Natural killer cell (primary cell): ENCODE measurements at regions not wholly inside any gene's neighbourhood (a gene's known extent, or its start where the extent isn't known, plus 50 kb on each side); places are given as distances from the start of the nearest gene placed in this dataset.

Experiments used
- ATAC-seq, 3 donors: fragments of 150-1000 bp in 2 of 3; fragments of 200-7000 bp in 1 of 3; cut with Tn5 transposase; 1 replicate in 1 of 3; 2 replicates in 2 of 3; pipeline ENCODE4 v1.10.0; 2021; ENCODE audit warnings: mild to moderate bottlenecking in 2 of 3, moderate library complexity in 2 of 3
- DNase-seq, 2 donors: peaks; one replicate each; pipeline versions ENCODE4 v3.0.0 to v3.0.0-alpha.2; 2013 to 2021; ENCODE audit warnings: mixed read lengths in 1 of 2
- H3K27ac ChIP-seq: one replicate; pipeline ENCODE4 v1.5.1; 2013; ENCODE audit warnings: mild to moderate bottlenecking, low read length
- H3K27me3 ChIP-seq: one replicate; pipeline ENCODE4 v1.6.1; 2013; ENCODE audit warnings: low read length; ENCODE audit not compliant: control insufficient read depth, insufficient read depth
- H3K36me3 ChIP-seq: one replicate; pipeline ENCODE4 v1.6.1; 2013; ENCODE audit warnings: low read length; ENCODE audit not compliant: control insufficient read depth, insufficient read depth
- H3K4me1 ChIP-seq: one replicate; pipeline ENCODE4 v1.6.1; 2013; ENCODE audit warnings: low read length; ENCODE audit not compliant: control insufficient read depth, insufficient read depth
- H3K4me3 ChIP-seq: one replicate; pipeline ENCODE4 v1.5.1; 2013; ENCODE audit warnings: low read length
- H3K9me3 ChIP-seq: one replicate; pipeline ENCODE4 v1.6.1; 2013; ENCODE audit warnings: low read length; ENCODE audit not compliant: control insufficient read depth, insufficient read depth
- H3K27ac Mint-ChIP-seq, 2 donors: one replicate each; pipeline ENCODE4 v1.8.0; 2022; ENCODE audit warnings: mild to moderate bottlenecking in 2 of 2, mixed read lengths in 2 of 2, moderate library complexity in 1 of 2
- H3K27me3 Mint-ChIP-seq, 2 donors: one replicate each; pipeline ENCODE4 v1.8.0; 2022; ENCODE audit warnings: low read depth in 2 of 2, mixed read lengths in 2 of 2
- H3K36me3 Mint-ChIP-seq: one replicate; pipeline ENCODE4 v1.8.0; 2022; ENCODE audit warnings: mixed read lengths
- H3K4me1 Mint-ChIP-seq, 2 donors: one replicate each; pipeline ENCODE4 v1.8.0; 2022; ENCODE audit warnings: mixed read lengths in 2 of 2
- H3K4me3 Mint-ChIP-seq: one replicate; pipeline ENCODE4 v1.8.0; 2022; ENCODE audit warnings: mild to moderate bottlenecking, moderate library complexity, mixed read lengths
- H3K9me3 Mint-ChIP-seq, 2 donors: one replicate each; pipeline ENCODE4 v1.8.0; 2022; ENCODE audit warnings: mixed read lengths in 2 of 2
- WGBS: methylation state at CpG from one replicate; pipeline ENCODE4 v1.1.7; 2013; ENCODE audit warnings: missing lambda C conversion rate; ENCODE audit not compliant: insufficient coverage; 5-methylcytosine and 5-hydroxymethylcytosine counted together
- intact Hi-C: fragments of 100-400 bp; cut with micrococcal nuclease; formaldehyde crosslinking; loops from one replicate; pipeline ENCODE4 v1.14.2; 2022
- TF ChIP-seq, protein P1 (sequence below): fragments of 200-600 bp; IDR thresholded peaks from one replicate; pipeline ENCODE4 v1.8.0; 2022; ENCODE audit warnings: antibody characterized with exemption

GRCh38 chr20:52921340-52921739 is 50.8 kb upstream of the TSHZ2 start:
- TF ChIP-seq, protein P1, sequence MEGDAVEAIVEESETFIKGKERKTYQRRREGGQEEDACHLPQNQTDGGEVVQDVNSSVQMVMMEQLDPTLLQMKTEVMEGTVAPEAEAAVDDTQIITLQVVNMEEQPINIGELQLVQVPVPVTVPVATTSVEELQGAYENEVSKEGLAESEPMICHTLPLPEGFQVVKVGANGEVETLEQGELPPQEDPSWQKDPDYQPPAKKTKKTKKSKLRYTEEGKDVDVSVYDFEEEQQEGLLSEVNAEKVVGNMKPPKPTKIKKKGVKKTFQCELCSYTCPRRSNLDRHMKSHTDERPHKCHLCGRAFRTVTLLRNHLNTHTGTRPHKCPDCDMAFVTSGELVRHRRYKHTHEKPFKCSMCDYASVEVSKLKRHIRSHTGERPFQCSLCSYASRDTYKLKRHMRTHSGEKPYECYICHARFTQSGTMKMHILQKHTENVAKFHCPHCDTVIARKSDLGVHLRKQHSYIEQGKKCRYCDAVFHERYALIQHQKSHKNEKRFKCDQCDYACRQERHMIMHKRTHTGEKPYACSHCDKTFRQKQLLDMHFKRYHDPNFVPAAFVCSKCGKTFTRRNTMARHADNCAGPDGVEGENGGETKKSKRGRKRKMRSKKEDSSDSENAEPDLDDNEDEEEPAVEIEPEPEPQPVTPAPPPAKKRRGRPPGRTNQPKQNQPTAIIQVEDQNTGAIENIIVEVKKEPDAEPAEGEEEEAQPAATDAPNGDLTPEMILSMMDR: no peak
- no peaks in the 10 kb centered on the region for H3K4me1 Mint-ChIP-seq
- H3K36me3 ChIP-seq: no peaks in the 10 kb centered on the region
- H3K4me3 ChIP-seq: no peak overlapping the region
- H3K4me3 Mint-ChIP-seq: no peak overlapping the region
- no peaks in the 10 kb centered on the region for H3K27me3 ChIP-seq
- DNase-seq (no peak), ATAC-seq (no peak)
- H3K27ac ChIP-seq: no peak overlapping the region
- intact Hi-C loops: no loop called here
- 85% methylated on average over 7 of the region's 8 CpGs for WGBS
- no peaks in the 10 kb centered on the region for H3K36me3 Mint-ChIP-seq
- no peaks in the 10 kb centered on the region for H3K9me3 Mint-ChIP-seq
- peaks cover 9 to 13% of the 10 kb centered on the region in 2 donors for H3K27me3 Mint-ChIP-seq
- H3K9me3 ChIP-seq: no peaks in the 10 kb centered on the region
- H3K4me1 ChIP-seq: no peaks in the 10 kb centered on the region
- no peak overlapping the region for H3K27ac Mint-ChIP-seq

- TF ChIP-seq, protein P1: no peak
- WGBS: 74% methylated on average over 1 of the region's 1 CpG
- Mint-ChIP-seq H3K4me1 (no peaks in the 10 kb centered on the region), H3K9me3 (peaks cover 0 to 3% of the 10 kb centered on the region in 2 donors), H3K27ac (no peak overlapping the region), H3K4me3 (no peak overlapping the region), H3K36me3 (no peaks in the 10 kb centered on the region), H3K27me3 (peaks cover 5 to 18% of the 10 kb centered on the region in 2 donors)
- Histone ChIP-seq H3K9me3 (no peaks in the 10 kb centered on the region), H3K27ac (no peak overlapping the region), H3K27me3 (no peaks in the 10 kb centered on the region), H3K4me3 (no peak overlapping the region), H3K4me1 (no peaks in the 10 kb centered on the region), H3K36me3 (no peaks in the 10 kb centered on the region)
- intact Hi-C loops: no loop called here
- DNase-seq: no peak
- no peak for ATAC-seq
These were observed 53.8 kb upstream of the TSHZ2 start for GRCh38 chr20:52918311-52918710.

DNA sequence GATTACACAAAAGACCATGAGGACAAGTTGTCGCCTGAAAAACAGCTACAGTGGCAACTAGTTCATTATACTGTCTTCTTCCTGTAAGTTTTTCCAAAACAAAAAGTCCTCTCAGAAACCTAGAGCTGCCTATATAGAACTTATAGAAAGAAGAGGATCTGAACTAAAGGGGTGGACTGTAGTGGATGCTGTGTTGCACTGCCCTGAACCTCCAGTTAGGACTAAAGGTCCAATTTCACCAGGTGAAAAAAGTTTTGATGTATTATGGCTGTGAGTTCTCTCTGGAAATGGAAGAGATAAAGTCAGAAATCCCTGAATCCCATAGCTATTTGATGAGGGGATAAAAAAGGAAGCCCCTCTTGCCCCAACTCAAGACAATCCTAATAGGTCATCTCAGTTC is 56.6 kb upstream of the TSHZ2 start:
- ATAC-seq: no peak
- Histone ChIP-seq H3K27ac (no peak overlapping the region), H3K4me3 (no peak overlapping the region), H3K36me3 (no peaks in the 10 kb centered on the region), H3K9me3 (no peaks in the 10 kb centered on the region), H3K4me1 (no peaks in the 10 kb centered on the region), H3K27me3 (no peaks in the 10 kb centered on the region)
- DNase-seq: no peak
- 100% methylated on average over 1 of the region's 1 CpG for WGBS
- Mint-ChIP-seq H3K36me3 (no peaks in the 10 kb centered on the region), H3K27me3 (peaks cover 2 to 13% of the 10 kb centered on the region in 2 donors), H3K4me3 (no peak overlapping the region), H3K27ac (no peak overlapping the region), H3K9me3 (peaks cover 0 to 3% of the 10 kb centered on the region in 2 donors), H3K4me1 (no peaks in the 10 kb centered on the region)
- intact Hi-C loops: no loop called here
- TF ChIP-seq, protein P1: no peak

DNA sequence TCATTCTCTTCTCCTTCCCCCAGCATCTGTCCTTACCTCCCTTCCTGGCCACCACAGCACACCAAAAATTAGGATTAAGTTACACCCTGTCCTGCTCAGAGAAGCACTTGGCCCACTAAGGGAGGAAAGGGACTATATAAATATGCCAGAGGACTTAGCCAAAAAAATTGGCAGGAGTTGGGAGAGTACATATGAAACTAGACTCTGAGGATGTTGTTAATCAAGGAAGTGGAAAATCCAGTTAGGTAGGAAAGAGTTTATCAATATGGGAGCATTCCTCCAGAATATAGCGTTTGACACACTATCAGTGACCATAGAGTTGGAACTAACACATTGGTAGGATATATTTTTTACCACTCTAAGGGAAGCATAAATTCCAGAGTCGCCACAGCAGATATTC is 57.3 kb upstream of the TSHZ2 start:
- Histone ChIP-seq H3K4me1 (no peaks in the 10 kb centered on the region), H3K27me3 (no peaks in the 10 kb centered on the region), H3K4me3 (no peak overlapping the region), H3K9me3 (no peaks in the 10 kb centered on the region), H3K27ac (no peak overlapping the region), H3K36me3 (no peaks in the 10 kb centered on the region)
- ATAC-seq (no peak), DNase-seq (no peak)
- H3K36me3 Mint-ChIP-seq: no peaks in the 10 kb centered on the region
- WGBS: no CpG with 5 or more reads among the region's 2 CpGs
- H3K9me3 Mint-ChIP-seq: peaks cover 0 to 3% of the 10 kb centered on the region in 2 donors
- H3K4me1 Mint-ChIP-seq: no peaks in the 10 kb centered on the region
- no peak overlapping the region for H3K4me3 Mint-ChIP-seq
- TF ChIP-seq, protein P1: no peak
- H3K27me3 Mint-ChIP-seq: peaks cover 2 to 13% of the 10 kb centered on the region in 2 donors
- intact Hi-C loops: no loop called here
- no peak overlapping the region for H3K27ac Mint-ChIP-seq
